Transverse colon (tissue), 4 donors: ENCODE measurements at regions not wholly inside any gene's neighbourhood (a gene's known extent, or its start where the extent isn't known, plus 50 kb on each side); places are given as distances from the start of the nearest gene placed in this dataset.

ENCODE experiments used
- DNase-seq: peaks from one replicate; pipeline ENCODE4 v3.0.0-alpha.2; 2019
- H3K27ac ChIP-seq, 4 donors: fragments of 200-600 bp; sonication (generic); 2 replicates each; pipeline ENCODE4 v1.5.1; 2016 to 2018; ENCODE audit warnings: inconsistent platforms in 4 of 4
- H3K27me3 ChIP-seq: fragments of 200-600 bp; sonication (generic); 2 replicates; pipeline ENCODE4 v1.5.1; 2017; ENCODE audit warnings: inconsistent platforms
- H3K36me3 ChIP-seq, 4 donors: fragments of 200-600 bp; sonication (generic); 2 replicates each; pipeline ENCODE4 v1.5.1; 2017 to 2019; ENCODE audit warnings: inconsistent platforms in 4 of 4
- H3K4me1 ChIP-seq, 4 donors: fragments of 200-600 bp; sonication (generic); 2 replicates each; pipeline ENCODE4 v1.5.1; 2017 to 2020; ENCODE audit warnings: inconsistent platforms in 4 of 4
- H3K4me3 ChIP-seq, 4 donors: fragments of 200-600 bp; sonication (generic); 1 replicate in 1 of 4; 2 replicates in 3 of 4; pipeline versions ENCODE4 v1.5.1 to v1.6.1; 2017 to 2019; ENCODE audit warnings: inconsistent platforms in 4 of 4
- H3K9me3 ChIP-seq, 2 donors: fragments of 200-600 bp; sonication (generic); 2 replicates each; pipeline ENCODE4 v1.5.1; 2017 to 2019; ENCODE audit warnings: inconsistent platforms in 2 of 2
- EP300 ChIP-seq: sonication (generic); formaldehyde crosslinking; IDR thresholded peaks from one replicate; pipeline ENCODE4 v1.6.1; 2017; ENCODE audit warnings: antibody characterized with exemption, low read depth
- POLR2A ChIP-seq: fragments of 450-650 bp; IDR thresholded peaks from one replicate; pipeline ENCODE4 v1.6.1; 2016; ENCODE audit warnings: antibody characterized with exemption, mild to moderate bottlenecking, moderate library complexity
- POLR2AphosphoS5 ChIP-seq, 3 donors: sonication (generic); formaldehyde crosslinking; IDR thresholded peaks; one replicate each; pipeline ENCODE4 v1.6.1; 2016; ENCODE audit warnings: antibody characterized with exemption in 3 of 3
- WGBS, 2 donors: methylation state at CpG; one replicate each; pipeline ENCODE4 v1.1.5; 2018; ENCODE audit warnings: low coverage in 1 of 2; 5-methylcytosine and 5-hydroxymethylcytosine counted together
- in situ Hi-C, 4 donors: fragments of 200-750 bp; cut with MboI; loops; one replicate each; pipeline versions ENCODE4 v1.15.0 to v1.15.1; 2017; ENCODE audit warnings: low sequenced_read_pairs in 3 of 4, low pct_ligation_motif_present in 1 of 4, low pct_unique_long_range_greater_than_20kb in 1 of 4
- intact Hi-C: fragments of 100-400 bp; cut with DNase I; formaldehyde crosslinking; loops from one replicate; pipeline ENCODE4 v1.15.1; 2023; ENCODE audit warnings: low total_unique reads
- TF ChIP-seq, protein P1 (sequence below), 5 experiments: fragments of 200-600 bp in 3 of 5; fragments of 450-650 bp in 2 of 5; sonication (generic) in 3 of 5; IDR thresholded peaks; 1 replicate in 2 of 5; 2 replicates in 3 of 5; pipeline ENCODE4 v1.5.1; 2016 to 2017; ENCODE audit warnings: antibody characterized with exemption in 5 of 5, inconsistent platforms in 3 of 5, mild to moderate bottlenecking in 2 of 5, moderate library complexity in 1 of 5

- H3K27me3 ChIP-seq: no peaks in the 10 kb centered on the region
- no peak for TF ChIP-seq POLR2AphosphoS5 (IDR thresholded peaks at IDR 0.05)
- no peak for TF ChIP-seq EP300
- TF ChIP-seq, protein P1, sequence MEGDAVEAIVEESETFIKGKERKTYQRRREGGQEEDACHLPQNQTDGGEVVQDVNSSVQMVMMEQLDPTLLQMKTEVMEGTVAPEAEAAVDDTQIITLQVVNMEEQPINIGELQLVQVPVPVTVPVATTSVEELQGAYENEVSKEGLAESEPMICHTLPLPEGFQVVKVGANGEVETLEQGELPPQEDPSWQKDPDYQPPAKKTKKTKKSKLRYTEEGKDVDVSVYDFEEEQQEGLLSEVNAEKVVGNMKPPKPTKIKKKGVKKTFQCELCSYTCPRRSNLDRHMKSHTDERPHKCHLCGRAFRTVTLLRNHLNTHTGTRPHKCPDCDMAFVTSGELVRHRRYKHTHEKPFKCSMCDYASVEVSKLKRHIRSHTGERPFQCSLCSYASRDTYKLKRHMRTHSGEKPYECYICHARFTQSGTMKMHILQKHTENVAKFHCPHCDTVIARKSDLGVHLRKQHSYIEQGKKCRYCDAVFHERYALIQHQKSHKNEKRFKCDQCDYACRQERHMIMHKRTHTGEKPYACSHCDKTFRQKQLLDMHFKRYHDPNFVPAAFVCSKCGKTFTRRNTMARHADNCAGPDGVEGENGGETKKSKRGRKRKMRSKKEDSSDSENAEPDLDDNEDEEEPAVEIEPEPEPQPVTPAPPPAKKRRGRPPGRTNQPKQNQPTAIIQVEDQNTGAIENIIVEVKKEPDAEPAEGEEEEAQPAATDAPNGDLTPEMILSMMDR (IDR thresholded peaks at IDR 0.05): no peak
- no peak for TF ChIP-seq POLR2A
- WGBS, 2 donors: 76 to 87% methylated on average over 3 to 4 of the region's 4 CpGs
- no peaks in the 10 kb centered on the region for H3K36me3 ChIP-seq
- no peak overlapping the region for H3K27ac ChIP-seq
- DNase-seq: no peak
- H3K9me3 ChIP-seq: no peaks in the 10 kb centered on the region
- H3K4me3 ChIP-seq: no peak overlapping the region
- no peaks in the 10 kb centered on the region for H3K4me1 ChIP-seq
- intact Hi-C loops: no loop called here
- in situ Hi-C loops: no loop called here
Measured at GRCh38 chr13:40470660-40471059, 195.8 kb downstream of the FOXO1 start.

GRCh38 chr13:40471076-40471475 is 195.4 kb downstream of the FOXO1 start:
- no peaks in the 10 kb centered on the region for H3K27me3 ChIP-seq
- no peaks in the 10 kb centered on the region for H3K9me3 ChIP-seq
- H3K36me3 ChIP-seq: no peaks in the 10 kb centered on the region
- TF ChIP-seq, protein P1 (IDR thresholded peaks at IDR 0.05): no peak
- TF ChIP-seq EP300 (no peak), POLR2AphosphoS5 (IDR thresholded peaks at IDR 0.05) (no peak), POLR2A (no peak)
- no peak for DNase-seq
- intact Hi-C loops: no loop called here
- no peak overlapping the region for H3K4me3 ChIP-seq
- in situ Hi-C loops: no loop called here
- 79 to 83% methylated on average over 5 of the region's 5 CpGs for WGBS, 2 donors
- no peak overlapping the region for H3K27ac ChIP-seq
- H3K4me1 ChIP-seq: no peaks in the 10 kb centered on the region

DNA sequence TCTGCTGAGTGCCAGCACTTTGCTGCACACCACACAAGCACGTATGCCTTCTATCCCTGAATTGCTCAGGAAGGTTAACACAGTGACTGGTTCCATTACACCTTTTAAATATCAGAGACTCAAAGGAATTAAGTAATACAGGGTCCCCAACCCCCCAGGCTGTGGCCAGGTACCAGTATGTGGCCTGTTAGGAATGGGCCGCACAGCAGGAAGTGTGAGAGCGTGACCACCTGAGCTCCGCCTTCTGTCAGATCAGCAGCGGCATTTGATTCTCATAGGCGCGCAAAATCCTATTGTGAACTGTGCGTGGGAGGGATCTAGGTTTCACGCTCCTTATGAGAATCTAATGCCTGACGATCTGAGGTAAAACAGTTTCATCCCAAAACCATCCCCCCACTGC is 194.5 kb downstream of the FOXO1 start:
- in situ Hi-C loops: no loop called here
- Histone ChIP-seq H3K4me1 (peaks cover 0 to 5% (median 0%) of the 10 kb centered on the region in 4 donors), H3K27ac (no peak overlapping the region), H3K36me3 (no peaks in the 10 kb centered on the region), H3K9me3 (no peaks in the 10 kb centered on the region), H3K4me3 (no peak overlapping the region), H3K27me3 (no peaks in the 10 kb centered on the region)
- intact Hi-C loops: no loop called here
- no peak for DNase-seq
- TF ChIP-seq, protein P1 (IDR thresholded peaks at IDR 0.05): no peak
- TF ChIP-seq EP300 (no peak), POLR2A (no peak), POLR2AphosphoS5 (IDR thresholded peaks at IDR 0.05) (no peak)
- WGBS, 2 donors: 99 to 100% methylated on average over 2 to 10 of the region's 10 CpGs

- Histone ChIP-seq H3K4me3 (no peak overlapping the region), H3K36me3 (no peaks in the 10 kb centered on the region), H3K9me3 (no peaks in the 10 kb centered on the region), H3K27ac (no peak overlapping the region), H3K4me1 (peaks cover 0 to 5% (median 0%) of the 10 kb centered on the region in 4 donors), H3K27me3 (no peaks in the 10 kb centered on the region)
- no peak for DNase-seq
- intact Hi-C loops (no loop called here), in situ Hi-C loops (no loop called here)
- TF ChIP-seq EP300: no peak
- no peak for TF ChIP-seq POLR2AphosphoS5 (IDR thresholded peaks at IDR 0.05)
- TF ChIP-seq POLR2A: no peak
- TF ChIP-seq, protein P1 (IDR thresholded peaks at IDR 0.05): no peak
- 64 to 67% methylated on average over 3 to 8 of the region's 8 CpGs for WGBS, 2 donors
Measured at GRCh38 chr13:40472427-40473220, 193.8 kb downstream of the FOXO1 start.
